LoVo (cell line): ENCODE measurements at regions not wholly inside any gene's neighbourhood (a gene's known extent, or its start where the extent isn't known, plus 50 kb on each side); places are given as distances from the start of the nearest gene placed in this dataset.
"Not testable (repeated sequence)": the region's sequence is repeated elsewhere in the genome, so short reads cannot be mapped to it uniquely, and the experiment has no call there.

Experiments
- DNase-seq: peaks from one replicate; pipeline ENCODE4 v3.0.0-alpha.2; 2016; ENCODE audit warnings: low spot score

DNA sequence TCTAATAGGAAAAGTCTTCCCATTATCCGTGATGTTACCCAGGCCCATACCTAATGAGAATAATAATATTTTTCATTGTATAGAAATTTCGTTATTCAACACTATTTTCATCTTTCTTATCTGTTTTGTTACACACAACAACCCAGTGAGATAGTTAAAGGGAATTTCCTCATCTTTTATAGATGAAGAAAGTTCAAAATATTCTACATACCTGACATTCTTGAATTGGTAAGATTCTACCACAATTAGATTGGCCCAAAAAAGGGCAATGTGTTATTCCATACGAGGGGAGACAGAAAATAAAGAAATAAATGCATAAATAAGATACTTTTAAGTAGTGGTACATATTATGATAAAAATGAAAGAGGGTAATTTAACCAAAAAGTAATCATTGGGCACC is 405.5 kb upstream of the ADAMTS5 start:
- DNase-seq: no peak

DNA sequence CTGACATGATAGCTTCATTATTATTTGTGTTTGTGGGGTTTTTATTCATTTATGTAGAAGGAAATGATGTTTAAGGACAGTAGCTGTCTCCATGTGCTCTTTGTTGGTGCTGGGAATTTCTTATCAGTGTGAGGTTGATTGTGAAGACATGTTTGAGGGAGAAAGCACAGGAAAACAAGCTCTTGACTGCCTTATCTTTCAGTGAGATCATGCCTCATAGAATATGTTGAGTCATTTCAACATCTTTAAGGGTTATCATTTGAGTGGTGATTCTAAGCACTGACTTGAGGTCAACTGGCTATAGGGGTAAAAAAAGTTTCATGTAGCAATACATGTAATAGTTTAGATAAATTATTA is 405.1 kb upstream of the ADAMTS5 start:
- DNase-seq: no peak

DNA sequence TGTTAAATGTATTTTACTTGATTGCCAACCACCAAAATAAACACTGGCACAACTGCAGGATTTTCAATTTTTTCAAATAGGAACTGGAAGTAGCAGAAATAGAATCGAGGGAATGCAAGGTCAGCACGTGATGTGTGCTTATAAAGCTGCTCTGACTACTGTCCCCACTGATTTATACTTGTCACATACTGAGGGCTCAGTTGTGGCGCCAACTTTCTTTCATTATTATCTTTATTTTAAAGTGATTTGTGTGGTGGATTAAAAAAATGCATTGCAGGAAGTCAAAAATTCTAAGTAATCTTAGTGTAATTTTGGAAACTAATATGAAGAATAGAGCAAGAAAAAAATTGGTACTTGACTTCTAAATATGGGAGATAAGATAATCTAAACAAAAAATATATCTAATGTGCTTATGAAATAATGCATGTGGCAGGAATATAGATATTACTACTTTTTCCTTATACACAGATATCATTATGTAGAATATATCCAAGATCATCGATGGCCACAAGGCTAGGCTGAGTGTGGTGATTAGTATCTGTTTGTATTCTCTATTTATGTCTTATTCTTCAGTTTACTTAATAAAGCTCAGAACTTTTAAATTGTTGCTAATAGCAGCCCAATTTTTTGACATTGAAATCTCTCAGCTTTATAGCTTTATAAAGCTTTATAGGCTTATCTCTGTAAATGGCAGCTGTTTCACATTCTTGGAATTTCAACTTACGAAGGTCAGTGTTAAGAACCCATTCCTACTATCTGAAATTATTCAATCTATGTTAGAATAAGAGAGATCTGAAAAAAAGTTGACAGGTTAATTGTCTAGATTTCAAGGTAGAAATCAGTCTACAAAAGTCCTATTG is 404.5 kb upstream of the ADAMTS5 start:
- DNase-seq: no peak

DNA sequence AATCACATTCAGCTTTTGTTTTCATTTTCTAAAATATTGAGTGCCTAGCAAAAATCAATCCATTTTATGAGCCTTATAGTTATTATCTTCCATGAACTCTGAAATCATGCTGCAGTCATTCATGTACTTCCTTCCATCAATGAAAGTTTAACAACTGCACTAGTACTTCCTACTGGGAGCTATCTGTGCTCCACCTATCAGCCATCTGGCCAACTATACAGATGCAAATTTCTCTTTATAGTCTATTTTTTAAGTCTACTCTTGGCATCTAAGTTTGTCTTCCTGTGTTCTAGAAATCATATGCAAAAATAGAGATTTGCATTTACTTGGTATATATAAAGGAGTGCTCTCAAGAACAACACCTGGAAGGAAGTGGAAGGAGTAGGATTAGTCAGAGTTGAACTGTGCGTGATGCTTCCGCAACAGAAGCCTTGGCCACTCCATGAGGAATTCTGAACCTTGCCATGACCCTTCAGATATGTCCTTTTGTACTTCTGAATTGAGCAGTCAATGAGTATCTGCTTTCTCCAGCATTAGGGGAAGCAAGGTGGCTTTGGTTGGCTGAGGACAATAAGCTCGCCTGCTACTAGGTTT is 403.2 kb upstream of the ADAMTS5 start:
- DNase-seq: no peak

DNA sequence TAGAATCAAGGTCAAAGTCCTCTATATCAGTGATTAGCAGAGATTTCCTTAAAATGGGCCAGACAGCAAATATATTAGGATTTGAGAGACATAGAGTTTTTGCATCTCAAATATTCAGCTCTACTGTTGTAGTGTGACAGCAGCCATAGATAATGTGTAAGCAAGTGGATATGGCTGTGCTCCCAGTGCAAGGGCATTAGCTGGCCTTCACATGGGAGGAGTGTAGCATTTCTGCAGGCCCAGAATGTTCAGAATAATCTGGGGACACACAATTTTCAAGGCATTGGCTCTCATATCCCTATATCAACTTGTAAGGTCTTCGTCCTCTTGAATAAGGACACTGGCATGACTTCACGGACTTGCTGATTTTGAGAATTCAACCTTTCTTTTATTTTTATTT is 402.3 kb upstream of the ADAMTS5 start:
- DNase-seq: no peak

DNA sequence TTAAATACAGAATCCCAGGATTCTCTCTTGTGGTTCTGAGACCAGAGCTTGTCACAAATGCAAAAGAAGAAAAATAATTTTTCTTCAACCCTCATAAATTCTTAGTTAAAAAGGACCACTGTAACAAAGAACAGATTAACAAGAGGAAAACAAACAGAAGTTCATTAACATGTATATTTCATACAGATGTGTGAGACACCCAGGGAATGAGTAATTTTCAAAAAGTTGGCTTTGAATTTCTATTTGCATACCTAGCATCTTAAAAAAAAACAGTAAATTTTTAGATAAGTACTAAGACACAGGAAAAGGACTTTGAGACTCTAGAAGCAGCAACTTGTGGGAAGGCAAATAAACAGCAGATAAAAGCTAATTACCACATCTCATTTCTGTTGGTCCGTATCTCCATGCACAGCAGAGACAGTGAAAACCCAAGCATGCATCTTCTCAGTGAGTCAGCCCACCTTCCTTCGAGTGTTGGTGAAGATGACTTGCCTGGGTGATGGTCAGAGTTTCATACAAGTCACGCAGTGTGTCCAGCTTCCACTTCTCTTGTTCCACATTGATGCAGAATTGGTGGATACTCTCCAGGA is 399.9 kb upstream of the ADAMTS5 start:
- DNase-seq: no peak

DNA sequence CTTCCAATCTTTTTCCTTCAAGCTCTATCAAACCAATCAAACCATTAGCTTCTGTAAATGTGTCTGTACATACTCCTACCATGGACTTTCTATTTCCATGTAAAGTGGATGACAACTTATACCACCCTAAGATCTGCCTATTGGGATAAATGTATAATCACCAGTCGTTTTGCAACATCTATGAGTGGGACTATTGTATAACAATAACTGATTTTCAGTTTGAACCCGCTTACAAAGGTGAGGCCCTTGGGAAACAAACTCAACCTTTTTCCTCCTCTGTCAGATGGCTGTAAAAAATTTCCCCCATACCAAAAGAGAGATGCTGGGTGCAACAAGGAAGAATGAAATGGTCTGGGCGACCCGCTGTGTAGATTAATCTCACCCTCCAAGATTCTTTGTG is 399.1 kb upstream of the ADAMTS5 start:
- no peak for DNase-seq

DNA sequence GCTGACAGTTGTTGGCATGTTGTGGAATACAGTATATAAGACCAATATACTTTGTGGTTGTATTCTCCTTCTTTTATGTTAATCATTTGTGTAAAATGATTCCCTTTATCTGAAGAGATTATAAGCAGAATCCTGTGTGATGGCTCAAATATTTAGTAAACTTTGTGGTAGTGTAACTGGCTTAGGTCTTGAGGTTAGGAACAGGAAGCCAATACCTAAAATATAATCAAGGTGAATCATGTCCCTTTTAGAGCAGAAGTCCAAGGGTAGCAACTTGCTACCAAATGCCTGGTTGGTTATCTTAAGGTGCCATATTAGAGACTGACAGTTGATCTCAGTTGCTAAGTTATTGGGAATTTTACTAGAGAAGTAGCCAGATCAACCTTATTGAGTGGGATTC is 398.5 kb upstream of the ADAMTS5 start:
- no peak for DNase-seq

DNA sequence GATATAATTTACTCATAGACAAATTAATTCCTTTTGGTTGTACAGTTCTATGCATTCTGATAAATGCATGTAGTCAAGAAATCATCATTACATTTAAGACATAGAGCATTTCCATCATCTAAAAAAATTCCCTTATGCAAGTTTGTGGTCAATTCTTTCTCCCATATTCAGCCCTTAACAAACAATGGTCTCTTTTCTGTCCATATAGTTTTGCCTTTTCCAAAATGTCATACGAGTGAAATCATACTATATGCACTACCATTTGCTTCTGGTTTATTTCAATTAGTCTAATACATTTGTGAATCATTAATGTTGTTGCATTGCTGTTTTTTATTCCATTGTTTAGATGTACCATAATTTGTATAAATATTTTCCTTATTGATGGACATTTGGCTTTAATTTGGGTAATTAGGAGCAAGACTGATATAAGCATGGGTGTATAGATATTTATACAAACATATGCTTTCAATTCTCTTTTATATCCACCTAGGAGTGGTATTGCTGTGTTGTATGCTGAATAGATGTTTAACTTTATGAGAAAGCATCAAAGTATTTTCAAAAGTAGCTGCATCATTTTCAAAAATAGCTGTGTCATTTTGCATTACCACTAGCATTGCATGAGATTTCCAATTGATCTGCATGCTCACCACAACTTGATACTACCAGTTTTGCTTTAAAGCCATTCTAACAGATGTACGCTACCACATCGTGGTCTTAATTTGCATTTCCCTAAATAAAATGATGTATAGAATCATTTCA is 397.0 kb upstream of the ADAMTS5 start:
- no peak for DNase-seq

DNA sequence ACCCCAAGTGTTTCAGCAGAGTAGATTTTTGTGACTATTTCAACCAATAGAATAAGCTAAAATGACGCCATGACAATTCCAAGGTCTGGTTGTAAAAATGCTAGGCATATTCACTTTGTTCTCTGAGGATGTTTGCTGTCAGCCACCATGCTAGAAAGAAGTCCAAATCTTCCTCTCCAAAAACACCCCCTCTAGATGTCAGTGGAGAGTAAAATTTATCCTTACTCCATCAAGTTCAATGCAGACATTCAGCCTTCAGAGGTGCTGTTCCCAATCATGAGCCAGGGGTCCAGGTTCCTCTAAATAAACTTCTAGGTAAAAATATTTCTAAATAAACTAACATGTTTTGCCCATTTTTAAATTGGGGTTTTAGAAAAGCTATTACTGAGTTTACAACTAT is 395.4 kb upstream of the ADAMTS5 start:
- DNase-seq: no peak

DNA sequence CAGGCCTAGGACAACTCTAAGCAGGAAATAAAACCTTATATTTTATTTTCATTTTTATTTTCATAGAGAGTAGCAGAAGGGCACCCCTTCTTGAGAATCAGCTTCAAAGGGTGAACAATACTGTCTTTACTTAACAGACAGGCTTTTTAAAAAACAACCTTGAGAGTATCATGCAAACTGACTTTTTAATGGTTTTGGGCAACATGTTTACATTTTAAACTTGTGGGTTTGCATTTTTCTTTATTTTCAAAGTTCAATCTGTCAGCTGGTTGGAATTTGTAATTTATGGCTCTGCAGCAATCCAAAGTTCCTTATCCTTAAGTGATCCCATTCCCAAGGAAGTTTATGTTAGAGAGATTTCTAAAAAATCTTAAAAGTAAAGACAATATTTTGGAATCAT is 392.3 kb upstream of the ADAMTS5 start:
- no peak for DNase-seq

DNA sequence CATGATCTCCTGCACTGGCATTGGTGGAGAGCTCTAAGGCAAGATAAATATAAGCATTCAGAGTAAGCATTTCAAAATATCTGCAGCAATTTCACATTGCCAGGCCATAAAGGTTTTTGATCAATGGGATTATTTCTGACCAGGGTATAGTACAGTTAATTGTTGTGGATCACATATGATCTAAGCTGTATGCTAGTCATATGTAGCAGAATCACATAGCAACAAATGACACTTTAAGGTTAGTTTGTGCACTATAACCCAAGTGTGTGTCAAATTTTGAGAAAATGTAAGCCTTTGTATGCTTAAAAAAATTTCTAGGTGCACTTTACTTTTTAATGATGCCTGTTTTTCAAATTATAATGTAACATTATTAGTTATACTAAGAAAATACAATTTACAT is 386.0 kb upstream of the ADAMTS5 start:
- no peak for DNase-seq

DNA sequence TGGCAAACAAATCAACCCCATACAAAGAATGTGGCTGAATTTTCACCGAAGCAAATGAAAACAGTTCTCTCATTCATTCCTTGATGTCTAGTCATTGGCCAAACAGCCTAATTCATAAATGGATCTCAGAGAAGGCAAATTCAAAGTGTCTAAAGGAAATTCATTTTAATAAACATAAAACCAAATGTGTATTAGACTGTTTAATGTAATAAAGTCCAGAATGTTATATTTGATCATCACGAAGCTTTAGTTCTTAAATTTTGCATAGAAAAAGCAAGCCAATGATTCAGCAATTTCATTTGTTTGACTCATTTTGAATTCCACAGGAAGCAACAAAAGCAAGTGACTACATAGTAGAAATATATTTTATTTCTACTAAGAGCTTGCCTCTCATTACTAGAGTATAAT is 379.2 kb upstream of the ADAMTS5 start:
- DNase-seq: no peak

DNA sequence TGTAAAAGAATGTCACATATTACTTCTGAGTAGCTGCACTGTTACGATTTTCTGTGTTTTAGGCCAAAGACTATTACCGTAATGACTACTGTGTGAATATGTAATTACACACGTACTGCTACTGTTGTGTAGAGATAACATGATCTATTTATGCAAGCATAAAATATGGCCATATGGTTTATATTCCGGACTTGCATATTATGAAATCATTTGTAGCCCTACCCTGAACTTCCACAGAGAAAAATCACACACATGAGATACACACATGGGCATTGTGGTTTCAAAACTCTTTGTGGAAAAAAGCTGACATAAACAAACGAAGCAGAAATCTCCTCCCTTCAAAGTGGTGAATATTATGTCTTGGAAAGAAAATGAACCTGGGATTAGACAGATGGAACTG is 373.0 kb upstream of the ADAMTS5 start:
- DNase-seq: no peak

DNA sequence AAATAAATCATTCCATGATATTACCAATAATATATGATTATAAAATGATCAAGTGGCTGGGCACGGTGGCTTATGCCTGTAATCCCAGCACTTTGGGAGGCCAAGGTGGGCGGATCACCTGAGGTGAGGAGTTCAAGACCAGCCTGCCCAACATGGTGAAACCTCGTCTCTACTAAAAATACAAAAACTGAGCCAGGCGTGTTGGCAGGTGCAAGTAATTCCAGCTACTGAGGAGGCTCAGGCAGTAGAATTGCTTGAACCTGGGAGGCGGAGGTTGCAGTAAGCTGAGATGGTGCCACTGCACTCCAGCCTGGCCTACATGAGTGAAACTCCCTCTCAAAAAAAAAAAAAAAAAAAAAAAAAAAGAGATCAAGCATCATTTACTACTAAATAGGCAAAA is 371.1 kb upstream of the ADAMTS5 start:
- DNase-seq: not testable (repeated sequence)

DNA sequence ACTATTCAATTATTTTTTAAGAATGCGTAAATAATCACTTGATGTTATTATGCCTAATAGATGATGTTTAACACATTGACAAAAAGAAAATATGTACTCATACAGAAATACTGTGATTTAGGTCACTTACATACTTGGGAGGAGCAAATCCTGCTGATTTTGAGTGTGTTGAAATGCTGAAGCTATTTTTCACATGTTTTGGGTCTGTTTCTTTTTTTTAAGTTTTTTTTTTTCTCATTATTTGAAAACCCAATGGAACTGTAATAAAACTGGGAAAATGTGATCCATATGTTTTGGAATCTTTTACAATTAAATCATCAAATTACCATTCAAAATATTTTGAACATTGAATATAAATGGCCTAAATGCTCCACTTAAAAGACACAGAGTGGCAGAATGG is 366.2 kb upstream of the ADAMTS5 start:
- no peak for DNase-seq

DNA sequence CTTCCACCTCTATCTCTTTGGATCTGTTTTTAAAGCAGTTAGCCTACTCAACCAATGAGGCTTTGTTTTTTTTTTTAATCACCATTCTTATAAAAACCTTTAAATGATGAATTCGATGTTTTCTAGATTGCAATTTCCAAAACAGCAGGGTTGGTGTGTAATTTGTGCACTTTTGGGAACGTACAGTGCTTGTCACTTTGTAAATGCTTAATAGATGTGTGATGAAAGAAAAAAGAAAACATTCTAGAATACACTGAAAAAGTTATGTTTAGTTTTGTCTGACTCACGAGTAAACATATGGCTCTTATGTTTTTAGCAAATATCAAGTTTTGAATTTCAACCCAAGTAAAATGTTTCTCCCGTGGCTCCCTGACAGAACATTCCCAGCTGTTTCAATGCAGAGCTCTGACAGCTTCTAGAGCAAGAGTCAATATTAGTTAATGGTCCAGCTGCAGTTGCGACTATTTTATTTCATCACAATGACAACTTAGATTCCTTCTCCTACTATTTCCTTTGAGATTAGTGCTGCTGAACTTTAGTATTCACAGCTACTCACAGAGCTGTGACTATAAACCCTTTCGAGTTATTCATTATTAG is 362.5 kb upstream of the ADAMTS5 start:
- no peak for DNase-seq

DNA sequence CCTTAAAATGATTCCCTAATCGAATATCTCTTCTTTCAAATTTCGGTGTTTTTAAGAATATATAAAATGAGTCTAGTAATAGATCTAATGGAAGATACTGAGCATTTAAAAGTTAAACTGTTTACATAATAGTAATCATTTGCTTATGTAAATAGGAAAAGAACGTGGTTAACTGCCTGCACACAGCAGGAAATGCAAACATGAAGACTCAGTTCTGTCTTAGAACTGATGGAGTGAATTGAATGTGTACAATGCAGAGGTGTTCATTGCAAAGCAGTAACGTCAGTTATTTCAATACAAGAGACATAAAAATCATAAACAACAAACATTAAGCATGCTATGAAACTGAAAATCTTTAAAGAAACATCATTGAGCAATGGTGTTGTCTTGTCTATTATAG is 359.4 kb upstream of the ADAMTS5 start:
- DNase-seq: no peak

DNA sequence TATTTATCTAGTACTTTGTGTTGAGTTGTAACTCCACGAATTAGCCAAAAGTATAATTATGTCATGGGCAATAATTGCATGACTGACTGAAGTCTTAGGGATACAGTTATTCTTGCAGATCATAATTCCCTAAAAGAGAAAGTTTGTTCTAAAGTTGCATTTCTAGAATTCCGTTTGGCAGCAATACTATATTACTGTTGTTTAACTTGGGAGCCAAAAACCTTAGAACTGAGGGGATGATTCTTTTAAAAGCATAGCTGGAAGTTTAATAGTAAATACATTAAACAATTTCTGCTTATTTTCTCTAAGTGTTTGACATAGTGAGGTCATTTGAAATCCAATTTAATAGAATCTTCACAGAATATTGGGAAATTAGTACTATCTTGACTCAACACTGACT is 356.4 kb upstream of the ADAMTS5 start:
- no peak for DNase-seq

DNA sequence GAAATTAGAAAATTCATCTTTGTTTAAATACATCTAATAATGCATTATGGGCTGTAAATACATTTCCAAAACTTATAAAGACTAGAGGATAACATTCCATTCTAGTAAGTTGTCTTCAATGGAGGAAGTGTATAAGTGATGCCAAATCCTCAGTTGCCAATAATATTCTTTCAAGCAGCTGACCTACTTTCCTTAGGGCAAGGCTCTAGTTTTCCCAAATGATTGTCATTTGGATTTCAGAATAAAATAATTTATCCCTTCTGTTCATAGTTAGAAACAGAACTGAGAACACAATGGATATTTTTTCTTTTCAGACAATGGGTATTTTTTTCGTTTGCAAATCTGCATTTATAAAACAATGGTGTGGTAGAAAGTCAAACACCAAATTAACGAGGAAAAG is 354.9 kb upstream of the ADAMTS5 start:
- DNase-seq: no peak

DNA sequence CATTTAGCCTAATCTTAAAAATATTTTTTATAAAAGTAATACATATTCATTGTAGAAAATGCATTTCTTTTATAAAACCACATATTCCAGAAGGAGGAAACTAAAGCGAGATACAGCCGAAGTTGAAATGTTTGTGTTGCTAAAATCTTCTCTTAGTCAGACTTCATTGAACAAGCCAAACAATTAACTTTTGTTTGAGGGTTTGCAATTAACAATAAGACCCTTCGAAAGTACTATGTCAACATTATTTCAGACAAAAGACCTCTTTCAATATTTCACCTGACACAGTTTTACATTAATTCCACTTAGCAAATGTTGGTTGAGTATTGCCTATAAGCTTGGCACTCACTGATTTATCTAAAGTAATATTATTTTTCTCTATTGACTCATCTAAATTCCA is 354.0 kb upstream of the ADAMTS5 start:
- DNase-seq: no peak

DNA sequence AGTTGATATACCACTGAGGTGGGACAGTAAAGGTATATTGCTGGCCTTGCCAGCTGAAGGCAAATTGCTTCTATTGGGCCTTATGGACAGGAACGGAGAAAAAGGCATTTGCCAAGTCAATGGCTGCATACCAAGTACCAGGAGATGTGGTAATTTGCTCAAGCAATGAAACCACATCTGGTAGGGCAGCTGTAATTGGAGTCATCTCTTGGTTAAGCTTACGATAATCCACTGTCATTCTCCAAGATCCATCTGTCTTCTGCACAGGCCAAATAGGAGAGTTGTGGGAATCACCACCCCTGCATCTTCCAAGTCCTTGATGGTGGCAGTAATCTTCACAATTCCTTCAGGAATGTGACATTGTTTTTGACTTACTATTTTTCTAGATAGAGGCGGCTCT is 350.7 kb upstream of the ADAMTS5 start:
- DNase-seq: not testable (repeated sequence)

DNA sequence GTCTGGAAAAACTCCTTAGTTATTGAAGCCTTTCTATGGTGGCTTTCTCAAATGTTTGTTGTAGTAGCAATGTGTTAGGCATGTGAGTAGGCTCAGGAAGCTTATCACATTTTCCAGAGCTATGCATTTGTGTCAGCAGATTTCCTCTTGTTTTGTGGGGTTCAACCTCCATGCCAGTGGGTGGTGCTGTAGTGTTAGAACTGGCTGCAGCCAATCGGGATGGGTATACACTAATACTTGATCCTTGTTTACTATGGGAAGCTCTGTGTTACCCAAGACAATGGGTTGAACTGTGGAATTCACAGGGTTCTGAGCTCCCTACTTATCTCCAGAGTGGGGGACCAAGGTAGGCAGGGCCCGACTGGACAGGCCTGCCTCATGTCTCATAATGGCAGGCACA is 348.5 kb upstream of the ADAMTS5 start:
- DNase-seq: no peak
